Tibial nerve (tissue), 4 donors: ENCODE measurements at regions not wholly inside any gene's neighbourhood (a gene's known extent, or its start where the extent isn't known, plus 50 kb on each side); places are given as distances from the start of the nearest gene placed in this dataset.

Source experiments
- EP300 ChIP-seq, 2 donors: sonication (generic); formaldehyde crosslinking; IDR thresholded peaks; one replicate each; pipeline ENCODE4 v1.6.1; 2017; ENCODE audit warnings: antibody characterized with exemption in 2 of 2, mild to moderate bottlenecking in 1 of 2
- POLR2A ChIP-seq, 2 donors: fragments of 450-650 bp; IDR thresholded peaks; one replicate each; pipeline ENCODE4 v1.6.1; 2017; ENCODE audit warnings: antibody characterized with exemption in 2 of 2, mild to moderate bottlenecking in 2 of 2, moderate library complexity in 2 of 2
- TF ChIP-seq, protein P1 (sequence below), 5 experiments: fragments of 200-600 bp in 3 of 5; fragments of 450-650 bp in 2 of 5; sonication (generic) in 3 of 5; IDR thresholded peaks; one replicate each; pipeline ENCODE4 v1.5.1; 2016 to 2019; ENCODE audit warnings: antibody characterized with exemption in 5 of 5, mild to moderate bottlenecking in 3 of 5, moderate library complexity in 2 of 5

DNA sequence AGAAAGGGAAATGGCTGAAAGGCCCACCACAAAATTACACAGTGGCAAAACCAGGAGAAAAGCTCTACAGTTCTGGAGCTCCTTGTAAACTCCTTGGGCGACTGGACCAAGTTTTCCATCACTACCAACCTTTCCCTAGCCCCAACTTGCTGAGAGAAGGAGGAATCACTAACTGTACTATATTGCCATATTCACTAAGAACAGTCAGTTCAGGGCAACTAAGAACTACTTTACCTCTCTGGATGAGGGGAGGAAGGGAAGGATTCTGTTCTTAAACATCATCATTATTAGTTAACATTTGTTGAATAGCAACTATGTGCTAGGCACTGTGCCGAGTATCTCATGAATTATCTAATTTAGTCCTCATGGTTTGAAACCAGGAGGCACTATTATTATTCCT is 98.1 kb upstream of the SVIL start:
- TF ChIP-seq, protein P1, sequence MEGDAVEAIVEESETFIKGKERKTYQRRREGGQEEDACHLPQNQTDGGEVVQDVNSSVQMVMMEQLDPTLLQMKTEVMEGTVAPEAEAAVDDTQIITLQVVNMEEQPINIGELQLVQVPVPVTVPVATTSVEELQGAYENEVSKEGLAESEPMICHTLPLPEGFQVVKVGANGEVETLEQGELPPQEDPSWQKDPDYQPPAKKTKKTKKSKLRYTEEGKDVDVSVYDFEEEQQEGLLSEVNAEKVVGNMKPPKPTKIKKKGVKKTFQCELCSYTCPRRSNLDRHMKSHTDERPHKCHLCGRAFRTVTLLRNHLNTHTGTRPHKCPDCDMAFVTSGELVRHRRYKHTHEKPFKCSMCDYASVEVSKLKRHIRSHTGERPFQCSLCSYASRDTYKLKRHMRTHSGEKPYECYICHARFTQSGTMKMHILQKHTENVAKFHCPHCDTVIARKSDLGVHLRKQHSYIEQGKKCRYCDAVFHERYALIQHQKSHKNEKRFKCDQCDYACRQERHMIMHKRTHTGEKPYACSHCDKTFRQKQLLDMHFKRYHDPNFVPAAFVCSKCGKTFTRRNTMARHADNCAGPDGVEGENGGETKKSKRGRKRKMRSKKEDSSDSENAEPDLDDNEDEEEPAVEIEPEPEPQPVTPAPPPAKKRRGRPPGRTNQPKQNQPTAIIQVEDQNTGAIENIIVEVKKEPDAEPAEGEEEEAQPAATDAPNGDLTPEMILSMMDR (IDR thresholded peaks at IDR 0.05), result no peak
- TF ChIP-seq EP300 (IDR thresholded peaks at IDR 0.05) (no peak), POLR2A (IDR thresholded peaks at IDR 0.05) (no peak)
